ENCODE measurements at regions not wholly inside any gene's neighbourhood (a gene's known extent, or its start where the extent isn't known, plus 50 kb on each side); places are given as distances from the start of the nearest gene placed in this dataset.

GRCh38 chr9:104351726-104352125, 152.3 kb upstream of the OR13F1 start:
- Histone ChIP-seq H3K79me2 (ENCODE audit: insufficient read depth, low read length) (no peaks in the 10 kb centered on the region), H3K9ac (ENCODE audit: low read length) (no peak overlapping the region), H2AFZ (ENCODE audit: low read depth, low read length, poor library complexity, severe bottlenecking) (no peak overlapping the region), H4K20me1 (ENCODE audit: insufficient read depth) (no peaks in the 10 kb centered on the region), H3K27ac (ENCODE audit: low read depth, low read length) (no peak overlapping the region), H3K9me2 (ENCODE audit: insufficient read depth) (no peaks in the 10 kb centered on the region), H3K9me3 (ENCODE audit: control insufficient read depth in 1 of 2, insufficient read depth in 1 of 2, low read depth in 1 of 2, low read length in 2 of 2) (no peaks in the 10 kb centered on the region), H3K4me1 (ENCODE audit: control insufficient read depth in 1 of 2, insufficient read depth in 2 of 2, low read length in 2 of 2) (no peaks in the 10 kb centered on the region), H3K27me3 (ENCODE audit: insufficient read depth, low read length) (no peaks in the 10 kb centered on the region), H3K4me3 (replicated peaks in 1 of 2; ENCODE audit: low read depth in 1 of 2, low read length in 2 of 2) (no peak overlapping the region), H3K4me2 (ENCODE audit: low read length) (no peak overlapping the region), H3K36me3 (ENCODE audit: control insufficient read depth in 1 of 2, insufficient read depth in 2 of 2, low read length in 2 of 2) (no peaks in the 10 kb centered on the region)
- DNase-seq (ENCODE audit: low read depth, low spot score) (no peak), ATAC-seq (no peak)
- RAD21 ChIA-PET (ENCODE audit: low non-redundant PET in 1 of 2, low total read pairs in 2 of 2, uncharacterized antibody in 2 of 2, unreplicated experiment in 2 of 2), result no interaction called here
- intact Hi-C loops (cut with micrococcal nuclease), result no loop called here
- no TSS peak for BruUV-seq (replicated peaks)
- CTCF ChIA-PET, result no interaction called here
- POLR2A ChIA-PET, result no interaction called here
- no peak for TF ChIP-seq YY1 (IDR thresholded peaks at IDR 0.05; ENCODE audit: extremely low read depth, insufficient replicate concordance, low read depth, low read length)
- TF ChIP-seq EZH2phosphoT487 (IDR thresholded peaks at IDR 0.05; ENCODE audit: borderline replicate concordance), result no peak
- TF ChIP-seq CEBPB (IDR thresholded peaks at IDR 0.05; ENCODE audit: low read depth), result no peak
- TF ChIP-seq ZBTB33 (IDR thresholded peaks at IDR 0.05; ENCODE audit: extremely low read depth, insufficient replicate concordance, low read length), result no peak
- TF ChIP-seq JUND (IDR thresholded peaks at IDR 0.05), result no peak
- no peak for TF ChIP-seq SP1 (IDR thresholded peaks at IDR 0.05; ENCODE audit: low read depth)
- TF ChIP-seq EZH2 (IDR thresholded peaks at IDR 0.05), result no peak
- TF ChIP-seq TCF7L2 (IDR thresholded peaks at IDR 0.05; ENCODE audit: borderline replicate concordance, extremely low read depth, insufficient read depth, insufficient read length), result no peak
- no peak for TF ChIP-seq FOSL1 (IDR thresholded peaks at IDR 0.05; ENCODE audit: low read depth)
- no peak for TF ChIP-seq CTCF (IDR thresholded peaks at IDR 0.05 in 2 of 3, conservative IDR thresholded peaks at IDR 0.05 in 1 of 3; ENCODE audit: borderline replicate concordance in 1 of 3, insufficient read depth in 1 of 3, low read depth in 2 of 3, low read length in 2 of 3)

Measured in HCT116 (cell line).